Esophagus squamous epithelium (tissue), 5 donors: ENCODE measurements at regions not wholly inside any gene's neighbourhood (a gene's known extent, or its start where the extent isn't known, plus 50 kb on each side); places are given as distances from the start of the nearest gene placed in this dataset.

Source experiments
- DNase-seq: peaks from one replicate; lab custom pipeline; 2025; lab: John Stamatoyannopoulos, UW
- H3K27ac ChIP-seq, 4 donors: fragments of 200-600 bp; sonication (generic); one replicate each; pipeline ENCODE4 v1.5.1; 2016 to 2019; ENCODE audit warnings: mild to moderate bottlenecking in 1 of 4
- H3K27me3 ChIP-seq, 4 donors: fragments of 200-600 bp; sonication (generic); 1 replicate in 3 of 4; 2 replicates in 1 of 4; pipeline versions ENCODE4 v1.5.1 to v1.6.0; 2017 to 2021; ENCODE audit warnings: antibody characterized with exemption in 1 of 4
- H3K36me3 ChIP-seq, 3 donors: fragments of 200-600 bp; sonication (generic); one replicate each; pipeline ENCODE4 v1.5.1; 2016 to 2019
- H3K4me1 ChIP-seq, 3 donors: fragments of 200-600 bp; sonication (generic); one replicate each; pipeline ENCODE4 v1.5.1; 2017 to 2019
- H3K4me3 ChIP-seq, 4 donors: fragments of 200-600 bp; sonication (generic); 1 replicate in 3 of 4; 2 replicates in 1 of 4; pipeline ENCODE4 v1.5.1; 2016 to 2019; ENCODE audit warnings: mild to moderate bottlenecking in 2 of 4, moderate library complexity in 1 of 4
- H3K9me3 ChIP-seq, 3 donors: fragments of 200-600 bp; sonication (generic); one replicate each; pipeline ENCODE4 v1.5.1; 2016 to 2019
- CTCF ChIP-seq, 6 experiments: fragments of 450-650 bp in 4 of 6; fragments of 200-600 bp in 2 of 6; sonication (generic) in 2 of 6; IDR thresholded peaks; one replicate each; pipeline ENCODE4 v1.5.1; 2016 to 2019; ENCODE audit warnings: antibody characterized with exemption in 6 of 6, mild to moderate bottlenecking in 4 of 6, moderate library complexity in 4 of 6
- POLR2A ChIP-seq, 4 donors: fragments of 450-650 bp; IDR thresholded peaks; one replicate each; pipeline ENCODE4 v1.6.1; 2017; ENCODE audit warnings: antibody characterized with exemption in 4 of 4, mild to moderate bottlenecking in 4 of 4, moderate library complexity in 3 of 4
- WGBS, 2 donors: methylation state at CpG; one replicate each; pipeline ENCODE4 v1.1.5; 2018; 5-methylcytosine and 5-hydroxymethylcytosine counted together
- intact Hi-C: fragments of 100-400 bp; cut with DNase I; formaldehyde crosslinking; loops from one replicate; pipeline ENCODE4 v1.15.0; 2022
- donor health status: DM: yes; HTN: yes; CAD: no.

- H3K9me3 ChIP-seq: no peaks in the 10 kb centered on the region
- 41 to 51% methylated on average over 4 to 5 of the region's 5 CpGs for WGBS, 2 donors
- TF ChIP-seq CTCF (IDR thresholded peaks at IDR 0.05) (no peak), POLR2A (IDR thresholded peaks at IDR 0.05) (no peak)
- no peak for DNase-seq
- no peaks in the 10 kb centered on the region for H3K27me3 ChIP-seq
- H3K36me3 ChIP-seq: no peaks in the 10 kb centered on the region
- H3K27ac ChIP-seq: no peak overlapping the region
- H3K4me3 ChIP-seq: no peak overlapping the region
- H3K4me1 ChIP-seq: no peaks in the 10 kb centered on the region
- intact Hi-C loops: no loop called here
These were observed 106.9 kb upstream of the INPP4B start for GRCh38 chr4:142952821-142953580.

GRCh38 chr4:142954415-142954814 lies 108.3 kb upstream of the INPP4B start:
- Histone ChIP-seq H3K36me3 (no peaks in the 10 kb centered on the region), H3K27ac (no peak overlapping the region), H3K27me3 (no peaks in the 10 kb centered on the region), H3K4me3 (no peak overlapping the region), H3K9me3 (no peaks in the 10 kb centered on the region), H3K4me1 (no peaks in the 10 kb centered on the region)
- WGBS, 2 donors: 89 to 93% methylated on average over 2 to 5 of the region's 16 CpGs
- DNase-seq: no peak
- TF ChIP-seq POLR2A (IDR thresholded peaks at IDR 0.05): no peak
- no peak for TF ChIP-seq CTCF (IDR thresholded peaks at IDR 0.05)
- intact Hi-C loops: no loop called here

DNA sequence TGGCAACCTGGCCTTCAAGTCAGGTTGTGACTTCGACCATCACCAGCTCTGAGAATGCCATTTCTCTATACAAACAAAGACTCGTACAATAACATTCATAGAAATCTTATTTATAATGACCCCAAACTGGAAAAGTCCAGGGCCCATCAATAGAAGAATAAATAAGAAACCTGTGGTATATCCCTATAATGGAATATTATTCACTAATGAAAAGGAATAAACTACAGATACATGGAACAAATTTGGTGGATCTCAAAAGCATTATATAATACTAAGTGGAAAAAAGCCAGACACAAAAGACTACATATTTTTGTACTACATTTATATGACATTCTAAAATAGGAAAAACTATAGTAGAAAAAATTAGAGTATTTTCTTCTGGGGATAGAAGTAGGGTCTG lies 109.4 kb upstream of the INPP4B start:
- H3K27me3 ChIP-seq: no peaks in the 10 kb centered on the region
- H3K4me1 ChIP-seq: peaks cover 0 to under 1% (median 0%) of the 10 kb centered on the region in 3 donors
- no peak overlapping the region for H3K27ac ChIP-seq
- WGBS, 2 donors: 88 to 100% methylated on average over 2 of the region's 2 CpGs
- DNase-seq: no peak
- intact Hi-C loops: no loop called here
- H3K9me3 ChIP-seq: no peaks in the 10 kb centered on the region
- no peak for TF ChIP-seq POLR2A (IDR thresholded peaks at IDR 0.05)
- TF ChIP-seq CTCF (IDR thresholded peaks at IDR 0.05): no peak
- no peak overlapping the region for H3K4me3 ChIP-seq
- no peaks in the 10 kb centered on the region for H3K36me3 ChIP-seq

- Histone ChIP-seq H3K27me3 (no peaks in the 10 kb centered on the region), H3K4me1 (peaks cover 0 to 3% (median 0%) of the 10 kb centered on the region in 3 donors), H3K36me3 (no peaks in the 10 kb centered on the region), H3K27ac (no peak overlapping the region), H3K4me3 (no peak overlapping the region), H3K9me3 (no peaks in the 10 kb centered on the region)
- WGBS, 2 donors: 36 to 42% methylated on average over 1 of the region's 1 CpG
- no peak for DNase-seq
- TF ChIP-seq POLR2A (IDR thresholded peaks at IDR 0.05) (no peak), CTCF (IDR thresholded peaks at IDR 0.05) (no peak)
- intact Hi-C loops: no loop called here
These were observed 113.1 kb upstream of the INPP4B start for GRCh38 chr4:142959173-142959572.

DNA sequence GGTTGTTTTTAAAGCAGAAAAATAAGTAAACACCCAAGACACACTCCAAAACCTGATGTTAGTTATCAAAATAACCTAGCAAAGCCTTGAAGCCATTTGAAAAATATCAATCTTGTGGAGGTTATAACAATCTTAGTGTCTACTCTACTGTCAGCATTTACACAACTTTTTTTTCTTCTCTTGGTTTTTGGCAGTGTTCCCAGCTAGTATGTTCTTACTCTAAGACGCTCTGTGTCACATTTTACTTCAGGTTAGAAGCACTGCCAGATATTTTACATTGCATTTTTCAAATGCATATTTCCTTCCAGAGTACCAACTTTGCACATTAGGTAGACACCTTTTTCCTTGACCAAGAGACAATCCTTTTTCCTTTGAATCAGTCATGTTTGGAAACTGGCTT lies 114.0 kb upstream of the INPP4B start:
- H3K27me3 ChIP-seq: no peaks in the 10 kb centered on the region
- H3K27ac ChIP-seq: no peak overlapping the region
- H3K4me1 ChIP-seq: peaks cover 0 to 3% (median 0%) of the 10 kb centered on the region in 3 donors
- DNase-seq: no peak
- WGBS, 2 donors: 18 to 21% methylated on average over 1 of the region's 1 CpG
- intact Hi-C loops: no loop called here
- H3K9me3 ChIP-seq: no peaks in the 10 kb centered on the region
- TF ChIP-seq CTCF (IDR thresholded peaks at IDR 0.05): no peak
- TF ChIP-seq POLR2A (IDR thresholded peaks at IDR 0.05): no peak
- no peaks in the 10 kb centered on the region for H3K36me3 ChIP-seq
- H3K4me3 ChIP-seq: no peak overlapping the region
